GM19438 (cell line): ENCODE measurements at regions not wholly inside any gene's neighbourhood (a gene's known extent, or its start where the extent isn't known, plus 50 kb on each side); places are given as distances from the start of the nearest gene placed in this dataset.
"Not testable (repeated sequence)": the region's sequence is repeated elsewhere in the genome, so short reads cannot be mapped to it uniquely, and the experiment has no call there.

Experiments used
- ATAC-seq: cut with Tn5 transposase; IDR thresholded peaks from one replicate; pipeline ENCODE4 v1.9.1; 2021; ENCODE audit warnings: low read depth; ENCODE audit not compliant: unreplicated experiment

GRCh38 chr7:32816409-32816948 is 75.1 kb downstream of the KBTBD2 start:
- not testable (repeated sequence) for ATAC-seq

- ATAC-seq = not testable (repeated sequence)
Observed at GRCh38 chr7:32814779-32815178, 76.8 kb downstream of the KBTBD2 start.

DNA sequence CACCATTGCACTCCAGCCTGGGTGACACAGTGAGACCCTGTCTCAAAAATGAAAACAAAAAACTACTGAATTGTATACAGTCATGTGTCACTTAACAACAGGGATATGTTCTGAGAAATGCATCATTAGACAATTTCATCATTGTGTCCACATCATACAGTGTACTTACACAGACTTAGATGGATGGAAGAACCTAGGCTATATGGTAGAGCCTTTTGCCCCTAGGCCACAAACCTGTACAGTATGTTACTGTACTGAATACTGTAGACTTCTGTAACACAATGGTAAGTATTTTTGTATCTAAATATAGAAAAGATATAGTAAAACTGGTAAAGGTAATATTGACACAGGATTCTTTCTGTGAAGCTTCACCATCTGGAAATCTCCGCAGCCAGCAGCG is 81.7 kb downstream of the KBTBD2 start:
- ATAC-seq = no peak

GRCh38 chr7:32809347-32809746 is 82.2 kb downstream of the KBTBD2 start:
- no peak for ATAC-seq

GRCh38 chr7:32803406-32804141 is 88.0 kb downstream of the KBTBD2 start:
- ATAC-seq = no peak

DNA sequence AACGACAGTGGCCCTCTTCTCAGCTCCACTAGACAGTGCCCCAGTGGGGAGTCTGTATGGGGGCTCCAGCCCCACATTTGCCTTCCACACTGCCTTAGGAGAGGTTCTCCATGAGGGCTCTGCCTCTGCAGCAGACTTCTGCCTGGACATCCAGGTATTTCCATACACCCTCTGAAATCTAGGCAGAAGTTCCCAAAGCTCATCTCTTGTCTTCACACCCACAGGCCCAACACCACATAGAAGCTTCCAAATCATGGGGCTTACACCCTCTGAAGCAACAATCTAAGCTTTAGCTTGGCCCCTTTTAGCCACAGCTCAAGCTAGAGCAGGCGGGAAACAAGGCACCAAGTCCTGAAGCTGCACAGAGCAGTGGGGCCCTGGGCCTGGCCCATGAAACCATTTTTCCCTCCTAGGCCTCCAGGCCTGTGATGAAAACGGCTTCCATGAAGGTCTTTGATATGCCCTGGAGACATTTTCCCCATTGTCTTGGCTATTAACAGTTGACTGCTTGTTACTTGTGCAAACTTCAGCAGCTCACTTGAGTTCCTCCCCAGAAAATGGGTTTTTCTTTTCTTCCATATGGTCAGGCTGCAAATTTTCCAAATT is 89.2 kb downstream of the KBTBD2 start:
- ATAC-seq = no peak

GRCh38 chr7:32793053-32793452 is 98.5 kb downstream of the KBTBD2 start:
- not testable (repeated sequence) for ATAC-seq

- ATAC-seq = not testable (repeated sequence)
Observed at GRCh38 chr7:32790766-32791430, 100.7 kb downstream of the KBTBD2 start.

GRCh38 chr7:32789266-32789665 is 102.3 kb downstream of the KBTBD2 start:
- ATAC-seq = not testable (repeated sequence)

DNA sequence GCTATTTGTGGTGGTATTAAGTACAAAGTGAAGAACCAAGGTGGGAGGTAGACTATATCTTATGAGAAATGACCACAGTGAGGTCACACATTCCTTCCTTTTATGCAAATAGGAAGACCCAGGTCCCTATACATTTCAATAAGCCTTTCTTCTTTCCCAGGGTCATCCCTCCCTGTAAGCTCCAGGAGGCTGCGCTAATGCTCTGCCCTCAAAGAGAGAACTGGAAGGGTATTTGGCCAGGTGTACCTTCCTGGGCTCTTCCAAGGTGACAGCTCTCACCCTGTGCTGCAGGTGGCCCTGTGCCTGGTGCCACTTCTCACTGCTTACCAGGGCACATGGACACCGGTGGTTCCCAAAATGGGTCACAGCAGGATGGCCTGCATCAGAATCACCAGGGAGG is 103.4 kb downstream of the KBTBD2 start:
- not testable (repeated sequence) for ATAC-seq

- not testable (repeated sequence) for ATAC-seq
Observed at GRCh38 chr7:32785365-32785944, 106.1 kb downstream of the KBTBD2 start.

DNA sequence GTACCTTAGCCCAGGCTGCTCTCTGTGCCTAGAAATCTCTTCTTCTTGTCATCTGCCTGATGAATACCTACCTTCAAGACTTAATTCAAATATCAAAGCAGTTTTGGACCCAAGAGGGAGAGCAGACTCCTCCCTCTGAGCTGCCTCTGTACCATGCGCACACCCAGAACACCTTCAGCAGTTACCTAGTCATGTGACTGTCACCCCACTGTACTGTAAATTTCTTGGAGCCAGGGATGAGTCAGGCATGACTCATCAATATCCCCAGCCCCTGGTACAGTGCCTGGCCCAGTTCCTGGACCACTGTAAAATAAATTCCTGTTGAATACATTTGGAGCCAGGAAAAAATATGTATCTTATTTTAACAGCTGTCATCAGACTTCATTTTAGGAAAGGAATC is 111.7 kb downstream of the KBTBD2 start:
- not testable (repeated sequence) for ATAC-seq

DNA sequence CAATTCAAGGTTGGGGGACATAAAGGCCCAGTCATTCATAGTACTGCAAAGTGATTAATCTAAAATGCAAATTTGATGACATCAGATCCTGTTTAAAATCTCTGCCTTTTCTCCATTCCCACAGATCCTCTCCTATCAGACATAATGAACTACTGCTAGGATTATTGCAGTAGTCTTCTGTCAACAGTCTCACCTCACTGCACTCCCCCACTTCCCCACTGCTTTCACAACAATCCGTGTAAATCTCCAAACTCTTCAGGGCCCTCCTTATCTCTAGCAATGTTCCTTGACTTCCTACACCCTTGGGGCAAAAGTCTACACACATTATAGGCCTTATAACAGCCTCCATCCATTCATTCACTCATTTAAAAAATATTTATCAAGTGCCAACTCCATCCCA is 112.4 kb downstream of the KBTBD2 start:
- no peak for ATAC-seq

- ATAC-seq = not testable (repeated sequence)
Observed at GRCh38 chr7:32777041-32777666, 114.4 kb downstream of the KBTBD2 start.

DNA sequence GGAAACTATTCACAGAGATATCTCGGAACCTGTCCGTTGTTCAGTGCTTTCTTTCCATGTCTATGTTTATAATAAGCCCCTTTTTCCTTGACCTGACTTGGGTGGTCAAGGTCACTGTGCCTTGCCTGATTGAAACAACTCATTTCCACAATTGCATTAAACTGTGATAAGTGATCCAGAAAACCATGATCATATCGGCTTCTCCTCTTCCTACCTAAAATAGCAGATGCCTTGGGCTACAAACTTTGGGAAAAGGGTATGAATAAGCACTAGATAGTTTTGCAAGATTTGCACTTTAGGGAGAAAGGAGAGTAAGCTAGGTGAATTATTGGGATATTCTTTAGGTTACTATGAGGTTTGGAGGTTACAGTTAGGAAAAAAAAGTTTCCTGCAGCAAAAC is 115.2 kb downstream of the KBTBD2 start:
- not testable (repeated sequence) for ATAC-seq

DNA sequence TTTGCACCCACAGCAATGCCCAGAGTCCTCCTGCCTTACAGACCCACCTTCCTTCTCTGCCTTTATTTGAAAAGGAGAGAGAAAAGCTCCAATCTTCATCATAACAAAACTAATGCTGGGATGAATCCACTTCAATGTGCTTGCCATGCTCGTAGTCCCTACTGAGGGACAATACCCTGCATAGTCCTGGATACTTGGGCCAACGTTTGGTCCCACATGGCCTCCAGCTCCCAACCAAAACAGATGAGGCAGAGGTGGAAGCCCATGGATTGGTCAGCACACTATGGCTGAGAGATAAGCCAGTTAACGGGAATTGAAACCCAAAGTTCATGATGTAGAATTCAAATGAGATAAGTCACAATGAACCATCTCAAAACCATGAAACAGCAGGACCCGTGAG is 115.8 kb downstream of the KBTBD2 start:
- not testable (repeated sequence) for ATAC-seq

- no peak for ATAC-seq
Observed at GRCh38 chr7:32774541-32774951, 117.0 kb downstream of the KBTBD2 start.

DNA sequence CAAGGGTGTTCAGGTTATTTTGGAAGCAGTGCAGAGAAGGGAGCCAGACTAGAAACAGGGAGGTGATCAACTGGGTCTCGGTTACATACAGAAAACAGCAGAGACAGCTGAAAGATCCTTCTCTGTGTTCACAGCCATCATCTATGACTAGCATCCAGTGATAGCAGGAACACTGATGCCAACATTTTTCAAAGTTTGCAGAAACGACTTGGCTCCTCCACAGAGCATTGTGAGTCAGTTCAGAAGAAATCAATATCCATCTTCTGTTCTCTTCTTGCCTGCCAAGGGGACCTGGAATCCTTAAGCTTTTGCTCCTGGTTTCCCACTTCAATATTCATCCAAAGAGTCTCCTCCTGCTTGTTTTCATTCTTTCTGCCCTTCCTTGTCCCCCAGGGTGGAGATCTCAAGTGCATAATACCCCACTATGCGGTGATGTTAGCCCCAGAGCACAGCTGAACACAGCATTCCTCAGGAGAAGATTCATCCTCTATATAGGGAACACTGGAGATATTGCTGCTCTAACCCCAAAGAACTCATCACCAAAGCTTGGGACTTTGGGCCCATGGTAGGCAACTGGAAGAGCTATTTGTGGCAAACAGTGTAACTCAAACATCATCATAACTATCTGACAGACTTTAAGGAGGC is 122.6 kb downstream of the KBTBD2 start:
- not testable (repeated sequence) for ATAC-seq

- ATAC-seq = not testable (repeated sequence)
Observed at GRCh38 chr7:32768338-32768737, 123.2 kb downstream of the KBTBD2 start.

DNA sequence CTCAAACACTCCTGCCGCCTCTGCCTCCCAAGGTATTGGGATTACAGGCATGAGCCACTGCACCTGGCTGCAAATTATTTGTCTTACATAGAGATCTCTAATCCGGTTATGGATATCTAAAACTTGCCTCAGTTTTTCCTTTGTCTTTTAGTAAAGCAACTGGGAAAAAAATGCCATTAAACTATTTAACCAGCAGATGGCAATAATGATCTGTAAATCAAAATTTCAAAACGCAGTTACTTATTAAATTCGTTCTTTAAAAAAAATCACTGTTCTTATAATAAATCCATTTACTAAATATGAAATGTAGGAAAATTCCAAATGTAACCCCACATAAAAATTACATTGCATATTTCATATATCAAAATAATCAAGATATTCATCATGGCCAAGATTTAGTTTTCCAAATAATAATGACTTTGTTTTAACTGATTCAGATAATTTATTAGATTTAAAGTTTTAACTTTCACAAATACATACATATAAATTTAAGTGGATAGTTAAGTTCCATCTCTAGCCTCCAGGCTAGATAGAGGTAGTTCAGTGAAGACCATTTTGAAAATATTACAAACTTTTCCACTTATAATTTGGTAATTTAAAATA is 125.8 kb downstream of the KBTBD2 start:
- not testable (repeated sequence) for ATAC-seq
